ENCODE measurements at regions not wholly inside any gene's neighbourhood (a gene's known extent, or its start where the extent isn't known, plus 50 kb on each side); places are given as distances from the start of the nearest gene placed in this dataset.
"Not testable (repeated sequence)": the region's sequence is repeated elsewhere in the genome, so short reads cannot be mapped to it uniquely, and the experiment has no call there.

DNA sequence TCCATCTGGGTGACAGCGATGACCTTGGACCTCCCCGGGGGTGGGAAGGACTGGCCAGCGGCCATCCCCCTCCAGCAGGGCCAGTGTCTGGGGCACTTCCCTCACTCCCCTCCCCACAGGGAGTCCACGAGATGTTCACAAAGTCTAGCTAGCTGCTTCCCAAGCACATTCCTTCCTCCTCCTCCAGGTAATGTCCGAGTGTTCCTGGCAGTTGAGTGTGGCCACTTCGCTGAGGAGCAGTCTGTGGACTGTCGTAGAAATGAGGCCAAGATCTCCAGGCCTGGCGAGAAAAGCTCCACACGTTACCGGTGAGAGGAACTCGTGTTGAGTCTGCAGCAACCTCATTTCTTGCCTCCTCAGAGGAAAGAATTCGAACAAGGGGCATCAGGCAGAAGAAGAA, 425.5 kb downstream of the BRD1 start:
- no peak for DNase-seq

- no peak for DNase-seq
Observed at GRCh38 chr22:49400941-49401598, 426.6 kb downstream of the BRD1 start.

DNA sequence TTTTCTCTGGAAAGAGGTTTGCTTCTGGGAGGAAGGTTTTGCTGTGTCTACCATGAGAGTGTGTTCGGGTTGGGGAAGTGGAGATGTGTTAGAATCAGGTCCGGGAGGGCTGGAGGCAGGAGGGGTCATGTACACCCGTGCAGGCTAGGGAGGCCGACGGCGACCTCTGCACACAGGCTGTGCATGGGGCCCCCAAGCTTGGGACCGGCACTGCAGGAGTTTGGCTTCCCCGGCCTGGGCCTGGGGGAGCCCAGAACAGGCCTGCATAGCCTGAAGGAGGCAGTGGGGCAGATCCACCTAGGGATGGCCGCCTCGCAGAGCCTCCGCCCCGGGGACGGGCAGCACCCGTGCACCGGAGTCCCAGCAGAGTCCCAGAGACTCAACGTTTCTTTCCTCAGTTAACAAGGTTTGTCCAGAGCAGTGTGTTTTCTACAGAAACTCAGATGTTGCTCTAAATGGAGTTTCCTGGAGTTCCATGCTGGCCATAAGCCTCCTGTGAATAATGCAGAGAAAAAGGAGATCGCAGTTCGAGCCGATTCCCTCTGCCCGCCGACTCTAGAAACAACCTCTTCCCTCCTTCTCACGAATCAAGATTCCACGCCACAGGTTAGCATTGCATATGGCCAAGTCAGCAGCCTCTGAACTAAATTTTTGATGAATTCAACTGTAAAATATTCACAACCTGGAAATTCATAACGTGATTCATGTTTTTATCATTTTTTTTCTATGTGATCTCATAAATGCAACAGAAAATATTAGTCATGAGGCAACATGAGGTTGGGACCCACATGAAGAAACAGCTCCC, 427.3 kb downstream of the BRD1 start:
- no peak for DNase-seq

- DNase-seq: no peak
Observed at GRCh38 chr22:49398646-49399045, 429.0 kb downstream of the BRD1 start.

DNA sequence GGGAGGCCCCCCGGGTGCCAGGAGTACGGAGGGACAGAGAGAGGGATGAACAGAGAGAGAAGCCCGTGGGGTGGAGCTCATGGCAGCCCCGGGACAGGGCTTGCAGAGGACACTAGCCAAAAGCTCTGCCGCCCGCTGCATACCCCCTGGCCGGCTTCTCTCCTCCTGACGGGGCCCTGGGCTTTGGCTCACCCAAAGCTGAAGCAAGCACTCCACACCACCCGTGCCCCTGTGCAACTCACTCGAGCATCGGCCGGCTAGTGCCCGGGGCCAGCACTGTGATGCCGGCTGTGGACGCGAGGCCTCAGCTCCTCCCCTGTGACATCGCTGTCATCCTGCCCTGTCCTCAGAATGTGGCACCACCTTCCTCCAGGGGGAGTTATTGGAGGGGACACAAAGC, 429.6 kb downstream of the BRD1 start:
- no peak for DNase-seq

DNA sequence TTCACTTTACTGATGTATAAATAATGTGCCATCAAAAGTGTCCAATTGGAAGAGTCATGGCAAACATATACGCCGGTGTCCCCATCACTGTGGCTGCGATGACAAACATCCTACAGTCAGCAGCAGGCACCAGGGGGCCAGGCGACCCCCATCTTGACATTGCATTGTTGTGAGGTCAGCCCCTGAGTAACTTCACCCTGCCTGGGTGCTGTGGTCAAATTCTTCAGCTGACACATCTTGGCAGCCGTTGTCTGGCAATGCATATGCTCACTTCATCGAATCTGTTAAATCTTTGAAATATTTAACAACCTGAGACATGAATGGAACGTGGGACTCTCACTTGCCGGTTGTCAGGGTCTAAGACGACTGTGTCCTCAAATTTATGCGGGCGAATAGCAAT, 430.9 kb downstream of the BRD1 start:
- DNase-seq: no peak

GRCh38 chr22:49395617-49396016, 432.1 kb downstream of the BRD1 start:
- DNase-seq: no peak

DNA sequence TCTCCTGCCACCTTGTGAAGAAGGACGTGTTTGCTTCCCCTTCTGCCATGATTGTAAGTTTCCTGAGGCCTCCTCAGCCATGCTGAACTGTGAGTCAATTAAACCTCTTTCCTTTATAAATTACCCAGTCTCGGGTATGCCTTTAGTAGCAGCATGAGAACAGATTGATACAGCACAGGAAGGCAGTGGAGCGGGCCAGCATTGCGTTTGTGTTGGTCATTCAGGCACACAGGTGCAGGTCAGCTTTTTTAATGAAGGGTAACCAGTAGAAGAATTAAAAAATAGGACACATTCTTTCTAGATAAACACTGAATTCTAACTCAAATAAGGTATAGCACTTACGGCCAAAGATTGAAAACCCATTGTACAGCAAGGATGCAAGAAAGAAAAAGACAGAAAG, 432.6 kb downstream of the BRD1 start:
- DNase-seq: not testable (repeated sequence)

DNA sequence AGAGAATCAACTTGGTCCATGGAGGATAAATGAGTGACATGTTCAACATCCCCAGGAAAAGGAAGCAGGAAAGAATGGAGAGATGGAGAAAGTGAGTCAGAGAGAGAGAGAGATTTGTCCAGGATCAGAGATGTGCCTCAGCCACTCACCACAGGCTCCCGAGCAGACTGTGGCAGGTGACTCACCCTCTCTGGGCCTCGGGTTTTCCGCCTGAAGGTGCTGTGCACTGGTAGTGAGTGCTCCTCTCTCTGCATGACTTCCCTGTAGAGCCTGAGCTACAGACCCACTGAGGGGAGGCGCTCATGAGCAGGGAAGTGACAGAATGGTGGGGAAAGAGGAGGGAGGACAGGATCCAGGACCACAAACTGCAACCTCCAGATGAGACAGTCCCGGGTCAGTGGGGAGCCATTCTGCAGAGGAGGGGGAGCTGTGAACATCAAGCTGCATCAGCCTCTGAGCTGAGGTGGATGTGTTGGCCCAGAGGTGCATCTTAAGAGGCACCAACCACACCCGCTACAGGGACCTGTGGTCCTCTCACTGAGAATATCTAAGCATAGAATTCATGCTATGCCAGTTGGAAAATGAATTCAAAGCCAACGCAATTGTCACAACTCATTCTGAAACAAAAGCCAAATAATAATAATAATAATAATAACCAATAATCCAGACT, 433.4 kb downstream of the BRD1 start:
- DNase-seq: no peak

GRCh38 chr22:49393526-49393925, 434.1 kb downstream of the BRD1 start:
- DNase-seq: no peak

GRCh38 chr22:49392841-49393510, 434.7 kb downstream of the BRD1 start:
- DNase-seq: no peak

DNA sequence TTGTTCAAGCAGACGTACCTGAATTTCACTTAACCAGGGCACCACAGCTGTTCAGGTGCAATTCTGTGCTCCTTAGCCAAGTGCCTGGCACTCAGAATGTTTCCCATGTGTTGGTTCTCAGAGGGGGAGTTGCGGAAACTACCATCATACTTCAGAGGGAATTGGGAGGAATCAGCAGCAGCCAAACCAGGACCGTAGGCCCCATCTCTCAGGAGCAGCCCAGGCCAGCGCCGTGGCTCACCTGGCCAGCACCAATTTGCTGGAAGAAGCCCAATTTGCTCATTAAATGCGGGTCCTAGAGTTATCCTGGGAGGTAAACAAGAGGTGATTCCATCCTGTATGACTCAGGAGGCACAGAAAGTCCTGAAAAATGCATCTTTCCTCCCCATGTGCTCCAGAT, 435.4 kb downstream of the BRD1 start:
- DNase-seq: no peak

DNA sequence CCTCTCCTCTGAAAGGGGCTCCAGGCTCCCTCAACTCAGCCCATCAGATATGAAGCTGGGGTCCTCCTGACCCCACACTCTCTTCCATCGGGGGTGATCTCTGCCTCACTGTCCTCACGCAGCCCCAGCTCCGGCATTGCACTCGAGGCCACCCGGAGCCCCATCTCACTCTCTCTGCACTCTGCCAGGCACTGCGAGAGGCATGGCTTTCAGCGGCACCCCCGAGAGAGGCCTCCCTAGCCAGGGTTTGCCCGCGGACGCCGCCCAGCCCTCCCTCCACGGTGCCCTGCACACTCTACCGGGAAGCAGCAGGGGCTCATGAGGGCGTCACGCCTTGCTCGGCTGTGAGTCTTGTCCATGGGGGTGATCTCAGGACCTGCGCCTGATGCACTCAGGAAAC, 436.2 kb downstream of the BRD1 start:
- no peak for DNase-seq

GRCh38 chr22:49390954-49391353, 436.7 kb downstream of the BRD1 start:
- no peak for DNase-seq

DNA sequence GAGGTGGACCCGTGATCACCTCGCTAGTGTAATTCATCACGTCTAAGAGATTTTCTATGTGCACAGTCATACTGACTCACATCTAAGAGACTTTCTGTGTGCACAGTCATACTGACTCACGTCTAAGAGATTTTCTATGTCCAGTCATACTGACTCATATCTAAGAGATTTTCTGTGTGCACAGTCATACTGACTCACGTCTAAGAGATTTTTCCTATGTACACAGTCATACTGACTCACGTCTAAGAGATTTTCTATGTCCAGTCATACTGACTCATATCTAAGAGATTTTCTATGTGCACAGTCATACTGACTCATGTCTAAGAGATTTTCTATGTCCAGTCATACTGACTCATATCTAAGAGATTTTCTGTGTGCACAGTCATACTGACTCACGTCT, 443.8 kb downstream of the BRD1 start:
- DNase-seq: not testable (repeated sequence)

DNA sequence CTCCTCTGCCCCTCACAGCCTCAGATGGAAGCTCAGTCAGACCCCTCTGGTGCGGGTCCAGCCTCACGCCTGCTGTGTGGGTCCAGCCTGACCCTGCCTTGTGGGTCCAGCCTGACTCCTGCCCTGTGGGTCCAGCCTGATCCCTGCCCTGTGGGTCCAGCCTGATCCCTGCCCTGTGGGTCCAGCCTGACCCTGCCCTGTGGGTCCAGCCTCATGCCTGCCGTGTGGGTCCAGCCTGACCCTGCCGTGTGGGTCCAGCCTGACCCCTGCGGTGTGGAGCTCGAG, 445.3 kb downstream of the BRD1 start:
- no peak for DNase-seq

DNA sequence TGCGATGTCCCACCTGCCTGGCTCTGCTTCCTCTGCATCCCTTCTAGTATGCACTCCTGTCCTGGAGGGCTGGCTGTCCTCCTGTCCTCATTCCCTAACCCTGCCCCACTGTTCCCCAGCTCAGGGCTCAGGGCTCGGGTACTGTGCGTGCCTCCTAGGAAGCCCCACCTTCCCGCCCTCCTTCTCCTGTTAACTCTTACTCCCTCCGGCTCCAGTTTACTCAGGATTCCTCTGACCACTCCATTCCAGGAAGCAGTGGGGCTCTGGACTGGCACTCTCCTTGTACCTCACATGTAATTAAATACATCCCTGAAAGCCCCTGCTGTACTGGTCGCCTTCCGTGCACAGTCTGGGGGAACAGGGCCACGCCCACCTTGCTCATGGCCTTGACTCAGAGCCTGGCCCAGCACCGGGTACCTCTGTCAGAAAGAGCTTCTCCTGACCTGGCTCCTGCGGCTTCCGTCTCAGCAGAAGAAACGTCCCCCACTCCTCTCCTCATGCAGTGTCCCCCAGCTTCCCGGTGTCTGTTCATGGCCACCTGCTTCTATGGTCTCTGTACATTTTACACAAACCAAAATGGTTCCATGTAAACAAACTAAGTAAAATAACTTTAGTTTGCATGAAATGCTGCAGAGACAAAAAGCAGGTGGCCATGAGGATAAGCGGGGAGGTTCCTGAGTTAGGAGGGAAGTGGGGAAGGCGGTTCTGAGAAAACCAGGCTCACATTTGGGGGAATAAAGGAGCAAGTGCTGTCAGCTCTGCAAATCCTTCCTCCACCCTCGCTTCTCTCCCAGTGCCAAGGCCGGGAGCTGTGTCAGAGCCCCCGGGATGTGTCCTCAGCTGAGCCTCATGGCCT, 445.9 kb downstream of the BRD1 start:
- DNase-seq: no peak

GRCh38 chr22:49380828-49381114, 446.9 kb downstream of the BRD1 start:
- DNase-seq: no peak

DNA sequence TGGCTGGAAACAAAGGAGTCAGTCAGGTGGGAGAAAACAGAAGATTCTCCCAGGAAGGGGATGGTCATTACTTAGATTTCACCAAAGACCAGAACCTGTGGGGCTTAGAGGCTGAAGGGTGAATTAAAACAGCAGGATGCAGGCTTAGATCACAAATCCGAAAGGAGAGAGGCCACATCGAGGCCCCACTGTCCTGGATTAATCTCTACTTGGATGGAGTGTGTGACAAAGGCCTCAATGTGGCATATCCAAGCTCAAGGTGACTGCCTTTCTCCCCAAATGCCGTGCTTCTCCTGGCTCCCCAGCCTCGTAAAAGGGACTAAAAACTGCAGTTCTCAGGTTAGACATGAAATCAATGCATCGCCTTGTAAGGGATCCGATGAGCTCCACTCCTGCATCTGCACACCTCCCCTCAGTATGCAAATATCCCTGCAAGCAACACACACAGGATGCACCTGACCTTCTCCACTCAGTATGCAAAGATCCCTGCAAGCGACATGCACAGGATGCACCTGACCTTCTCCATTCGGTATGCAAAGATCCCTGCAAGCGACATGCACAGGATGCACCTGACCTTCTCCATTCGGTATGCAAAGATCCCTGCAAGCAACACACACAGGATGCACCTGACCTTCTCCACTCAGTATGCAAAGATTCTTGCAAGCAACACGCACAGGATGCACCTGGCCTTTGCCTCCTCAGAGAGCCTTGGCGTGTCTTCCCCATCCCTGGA, 447.4 kb downstream of the BRD1 start:
- DNase-seq: no peak

- no peak for DNase-seq
Observed at GRCh38 chr22:49377306-49377705, 450.4 kb downstream of the BRD1 start.

DNA sequence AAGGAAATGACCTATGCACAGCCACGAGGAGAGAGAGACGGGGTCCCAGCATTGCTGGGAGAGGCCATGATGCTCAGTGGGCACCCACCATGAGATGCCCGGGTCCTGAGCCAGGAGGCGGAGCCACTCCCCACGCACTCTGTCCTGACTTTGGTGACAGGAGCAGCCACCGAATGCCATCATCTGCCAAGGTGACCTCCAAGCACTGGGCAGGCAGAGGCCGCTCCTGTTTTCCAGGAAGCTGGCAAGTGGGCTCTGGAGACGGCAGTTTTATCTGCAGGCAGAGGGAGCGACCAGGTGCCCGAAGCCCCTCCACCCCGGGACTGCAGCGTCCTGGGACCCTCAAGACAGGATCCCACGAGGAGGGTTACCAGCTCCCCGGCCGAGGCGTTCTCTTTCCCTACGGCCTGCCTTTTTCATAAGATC, 453.9 kb downstream of the BRD1 start:
- DNase-seq: no peak

- DNase-seq: no peak
Observed at GRCh38 chr22:49373289-49373666, 454.4 kb downstream of the BRD1 start.

Measured in NCI-H1930 (cell line).